Right cardiac atrium (tissue), 5 donors: ENCODE measurements at regions not wholly inside any gene's neighbourhood (a gene's known extent, or its start where the extent isn't known, plus 50 kb on each side); places are given as distances from the start of the nearest gene placed in this dataset.

Experiments used
- ATAC-seq, 2 donors: fragments of 200-7000 bp; cut with Tn5 transposase; one replicate each; pipeline versions ENCODE4 v1.8.0 to v1.9.1; 2020; ENCODE audit warnings: moderate library complexity in 2 of 2, mild to moderate bottlenecking in 1 of 2
- DNase-seq, 3 donors: peaks; one replicate each; pipeline ENCODE4 v3.0.0-alpha.2; 2020
- H3K27ac ChIP-seq: one replicate; pipeline ENCODE4 v1.5.1; 2013; ENCODE audit warnings: mild to moderate bottlenecking, low read length, control low read depth, moderate library complexity
- H3K27me3 ChIP-seq: one replicate; pipeline ENCODE4 v1.6.1; 2013; ENCODE audit not compliant: control insufficient read depth, insufficient read depth
- H3K4me1 ChIP-seq: one replicate; pipeline ENCODE4 v1.6.1; 2013; ENCODE audit warnings: low read length; ENCODE audit not compliant: control insufficient read depth, insufficient read depth
- H3K4me3 ChIP-seq: one replicate; pipeline ENCODE4 v1.5.1; 2013; ENCODE audit warnings: low read length, control low read depth
- H3K9me3 ChIP-seq: one replicate; pipeline ENCODE4 v1.6.1; 2013; ENCODE audit warnings: low read length; ENCODE audit not compliant: control insufficient read depth
- WGBS: extraction: QIAGEN DNeasy Blood & Tissue Kit; methylation state at CpG from one replicate; pipeline ENCODE4 v1.1.7; 2013; 5-methylcytosine and 5-hydroxymethylcytosine counted together
- intact Hi-C, 4 donors: fragments of 100-400 bp; cut with DNase I; formaldehyde crosslinking; loops; one replicate each; pipeline versions ENCODE4 v1.11.0 to v1.14.0; 2022 to 2023
- donor health status: healthy with polysubstance abuse.
- donor health status: DM: no; HTN: yes; CAD: no.
- donor health status: DM: no; HTN: no; CAD: no.
- donor health status: DM: no; HTN: yes; CAD: no; lungs with severe emphysema.
- donor health status: DM: yes; HTN: yes; CAD: no.

DNA sequence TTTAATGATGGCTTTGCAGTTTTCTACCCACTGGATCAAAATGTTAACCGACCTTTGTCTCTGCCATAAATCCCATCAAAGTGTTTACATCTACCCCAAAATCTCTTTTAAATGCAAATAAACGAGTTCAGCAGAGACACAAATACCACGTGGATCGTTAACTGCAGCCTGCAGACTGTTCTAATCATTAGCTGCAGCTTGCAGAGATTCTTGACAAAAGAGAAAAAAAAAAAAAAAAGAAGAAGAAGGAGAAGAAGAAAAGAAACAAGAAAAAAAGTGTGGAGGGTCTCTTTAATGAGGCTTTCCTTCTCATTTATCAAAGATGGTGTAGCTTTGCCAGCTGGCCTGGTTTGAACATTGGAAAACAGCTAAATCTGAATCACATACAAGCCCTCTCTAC is 275.7 kb downstream of the NEDD1 start:
- H3K9me3 ChIP-seq = no peaks in the 10 kb centered on the region
- WGBS = 52% methylated on average over 4 of the region's 4 CpGs
- intact Hi-C loops = no loop called here

DNA sequence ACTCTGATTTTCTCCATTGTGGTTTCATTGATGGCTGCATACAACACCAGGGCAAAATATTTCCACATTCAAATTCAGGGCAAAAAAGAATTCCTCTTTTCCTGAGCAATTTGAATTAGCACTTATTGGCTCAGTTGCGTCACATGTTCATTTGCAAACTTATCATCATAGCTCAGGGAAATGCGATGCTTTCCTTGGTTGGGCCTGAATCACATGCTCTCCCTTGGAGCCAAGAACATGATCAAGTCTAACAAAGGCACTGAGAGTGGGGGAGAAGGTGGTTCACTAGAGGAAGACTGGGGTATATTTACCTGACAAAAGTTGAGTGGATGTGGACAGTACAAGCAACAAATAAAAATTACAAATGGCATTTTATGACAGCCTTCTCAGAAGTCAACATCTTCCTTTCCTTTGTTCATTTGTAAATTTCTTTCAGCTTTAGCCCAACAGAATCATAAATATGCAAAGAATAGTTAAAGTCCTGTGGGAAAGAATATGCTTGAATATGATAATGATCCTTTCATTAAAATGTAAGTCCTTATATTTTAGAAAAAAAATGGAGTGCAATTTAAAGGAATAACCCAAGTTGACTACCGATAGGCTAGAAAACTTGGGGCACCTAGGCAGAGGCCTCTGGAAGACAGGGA is 277.2 kb downstream of the NEDD1 start:
- intact Hi-C loops = no loop called here
- H3K4me1 ChIP-seq = no peaks in the 10 kb centered on the region
- no peak for ATAC-seq
- WGBS = 96% methylated on average over 3 of the region's 3 CpGs
- DNase-seq = no peak
- no peaks in the 10 kb centered on the region for H3K9me3 ChIP-seq
- H3K27ac ChIP-seq = no peak overlapping the region
- no peaks in the 10 kb centered on the region for H3K27me3 ChIP-seq
- H3K4me3 ChIP-seq = no peak overlapping the region

More for the DNA sequence above, 275.7 kb downstream of the NEDD1 start:
- no peak overlapping the region for H3K27ac ChIP-seq
- no peaks in the 10 kb centered on the region for H3K4me1 ChIP-seq
- ATAC-seq = no peak
- no peaks in the 10 kb centered on the region for H3K27me3 ChIP-seq
- no peak for DNase-seq
- no peak overlapping the region for H3K4me3 ChIP-seq

DNA sequence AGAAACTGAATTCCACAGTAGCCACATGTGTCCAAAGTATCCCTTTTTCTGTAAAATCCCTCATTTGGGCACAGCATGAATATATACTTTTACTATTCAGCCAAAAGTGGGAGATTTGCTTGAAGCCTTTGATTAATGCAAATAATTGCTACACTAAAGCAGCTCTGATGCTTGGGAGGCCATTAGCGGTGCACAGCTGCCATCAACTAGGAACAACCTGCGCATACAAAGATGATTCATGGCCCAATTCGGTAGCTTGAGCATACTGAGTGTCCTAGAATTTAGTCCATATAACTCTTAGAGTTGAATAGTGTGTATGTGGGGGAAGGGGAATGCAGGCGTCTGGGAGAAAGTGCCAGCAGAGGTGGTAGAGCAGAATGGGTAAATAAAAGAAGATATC is 277.0 kb upstream of the RMST start:
- Histone ChIP-seq H3K27me3 (no peaks in the 10 kb centered on the region), H3K9me3 (no peaks in the 10 kb centered on the region), H3K4me3 (no peak overlapping the region), H3K4me1 (no peaks in the 10 kb centered on the region), H3K27ac (no peak overlapping the region)
- 89% methylated on average over 4 of the region's 4 CpGs for WGBS
- DNase-seq (no peak), ATAC-seq (no peak)
- intact Hi-C loops = no loop called here

DNA sequence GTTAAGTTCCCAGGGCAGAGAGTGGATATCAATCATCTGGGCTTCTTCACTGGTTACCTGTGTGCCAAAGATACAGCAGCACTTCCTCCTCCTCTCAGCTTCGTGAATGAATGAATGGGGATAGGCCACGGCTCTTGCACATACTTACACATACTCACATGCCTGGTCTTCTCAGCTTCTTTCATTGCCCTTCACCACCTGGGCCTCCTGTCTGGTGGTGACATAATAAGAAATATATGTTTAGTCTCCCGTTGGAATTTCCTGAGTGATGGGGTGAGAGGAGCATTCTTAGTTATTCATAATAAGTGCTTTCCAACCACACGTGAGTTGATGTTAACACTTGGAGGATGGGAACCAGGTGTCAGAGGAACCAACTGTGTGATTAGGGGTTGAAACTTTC is 268.1 kb upstream of the RMST start:
- Histone ChIP-seq H3K27ac (no peak overlapping the region), H3K4me1 (no peaks in the 10 kb centered on the region), H3K9me3 (no peaks in the 10 kb centered on the region), H3K4me3 (no peak overlapping the region), H3K27me3 (no peaks in the 10 kb centered on the region)
- ATAC-seq (no peak), DNase-seq (no peak)
- 70% methylated on average over 4 of the region's 4 CpGs for WGBS
- intact Hi-C loops = no loop called here

DNA sequence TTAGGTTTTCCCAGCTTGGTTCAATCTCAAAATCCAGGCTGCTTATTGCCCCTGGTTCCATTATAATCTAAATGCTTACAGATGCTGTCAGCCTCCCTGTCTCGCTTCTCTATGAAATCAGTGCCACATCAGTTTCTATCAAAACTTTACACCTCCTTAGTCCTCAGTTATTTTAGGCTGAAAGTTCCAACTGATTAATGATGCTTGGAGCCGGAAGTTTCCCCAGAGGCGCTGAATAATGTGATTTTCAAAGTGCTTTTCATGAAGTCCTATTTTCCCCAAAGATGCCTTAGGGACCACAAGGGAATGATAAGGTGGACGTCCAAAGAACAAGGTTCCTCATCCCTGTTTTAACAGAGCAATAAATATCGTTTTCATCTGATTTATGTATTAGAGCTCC is 262.4 kb upstream of the RMST start:
- ATAC-seq = no peak
- H3K9me3 ChIP-seq = peaks cover 1% of the 10 kb centered on the region
- WGBS = 63% methylated on average over 5 of the region's 5 CpGs

DNA sequence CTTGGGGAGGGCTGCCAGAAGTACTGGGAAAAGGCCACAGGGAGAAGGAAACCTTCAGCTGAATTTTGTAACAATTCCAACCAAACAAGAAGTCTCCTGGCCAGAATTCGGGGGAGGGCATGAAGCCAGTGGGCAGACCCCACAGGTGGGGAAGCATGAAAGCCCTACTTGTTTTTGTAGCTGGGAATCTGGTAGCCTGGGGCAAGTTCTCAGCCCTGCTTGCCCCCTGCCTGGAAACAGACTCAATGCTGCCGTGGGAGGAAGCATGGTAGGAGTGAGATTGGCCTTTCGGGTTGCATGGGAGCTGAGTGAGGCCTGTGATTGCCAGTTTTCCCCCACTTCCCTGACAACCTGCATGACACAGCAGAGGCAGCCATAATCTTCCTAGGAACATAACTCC is 259.2 kb upstream of the RMST start:
- Histone ChIP-seq H3K4me3 (no peak overlapping the region), H3K4me1 (no peaks in the 10 kb centered on the region), H3K27ac (no peak overlapping the region), H3K9me3 (peaks cover 1% of the 10 kb centered on the region), H3K27me3 (no peaks in the 10 kb centered on the region)
- intact Hi-C loops = no loop called here
- no peak for ATAC-seq
- WGBS = 80% methylated on average over 3 of the region's 3 CpGs
- no peak for DNase-seq

More for the DNA sequence above, 262.4 kb upstream of the RMST start:
- intact Hi-C loops = no loop called here
- H3K4me3 ChIP-seq = no peak overlapping the region
- no peak overlapping the region for H3K27ac ChIP-seq
- DNase-seq = no peak
- H3K27me3 ChIP-seq = no peaks in the 10 kb centered on the region
- no peaks in the 10 kb centered on the region for H3K4me1 ChIP-seq

DNA sequence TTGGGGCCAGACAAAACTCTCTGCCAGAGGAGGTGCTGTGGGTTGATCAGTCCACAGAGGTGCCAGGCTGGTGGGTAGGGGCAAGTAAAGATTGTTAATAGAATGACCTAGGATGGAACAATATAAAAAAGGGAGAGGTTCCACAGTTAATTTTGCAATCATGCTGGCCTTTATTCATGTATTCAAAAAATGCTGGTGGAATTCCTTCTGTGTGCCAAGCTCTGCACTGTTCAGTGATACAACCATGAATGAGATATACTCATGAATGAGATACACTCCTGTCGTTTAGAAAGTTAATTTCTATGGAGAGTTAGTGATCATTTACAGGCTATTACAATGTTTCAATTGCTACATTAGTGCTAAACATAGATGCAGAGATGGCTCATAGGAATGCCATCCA is 252.6 kb upstream of the RMST start:
- Histone ChIP-seq H3K4me3 (no peak overlapping the region), H3K9me3 (no peaks in the 10 kb centered on the region), H3K4me1 (no peaks in the 10 kb centered on the region), H3K27me3 (no peaks in the 10 kb centered on the region), H3K27ac (no peak overlapping the region)
- intact Hi-C loops = no loop called here
- DNase-seq = no peak
- WGBS = 25% methylated on average over 1 of the region's 1 CpG
- ATAC-seq = no peak

DNA sequence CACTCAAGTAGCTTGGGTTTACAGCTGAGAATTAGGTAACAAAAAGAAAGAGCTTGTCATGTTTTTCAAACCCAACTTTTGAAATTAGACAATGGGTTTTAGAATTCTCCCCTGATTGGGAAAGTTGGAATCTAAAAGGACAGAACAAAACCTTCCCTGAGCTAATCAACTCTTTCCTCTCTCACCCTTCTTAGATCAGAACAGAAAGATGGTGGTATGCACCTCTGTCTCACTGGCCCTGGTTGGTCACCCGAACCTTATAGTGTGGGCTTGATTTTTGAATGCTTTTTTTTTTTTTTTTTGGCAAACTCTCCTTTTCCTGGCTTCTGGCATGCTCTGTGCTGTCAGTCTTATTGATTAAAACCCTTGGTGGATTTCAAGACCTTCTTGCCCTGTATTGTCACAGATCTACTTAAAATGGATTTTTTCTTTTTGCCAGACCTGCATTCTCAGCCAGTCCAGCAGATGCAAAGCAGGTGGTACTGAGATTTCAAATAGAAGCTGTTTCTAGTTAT is 251.1 kb upstream of the RMST start:
- H3K4me1 ChIP-seq = no peaks in the 10 kb centered on the region
- no peaks in the 10 kb centered on the region for H3K27me3 ChIP-seq
- no peak overlapping the region for H3K4me3 ChIP-seq
- H3K27ac ChIP-seq = no peak overlapping the region
- H3K9me3 ChIP-seq = no peaks in the 10 kb centered on the region
- WGBS = 52% methylated on average over 1 of the region's 1 CpG
- intact Hi-C loops = no loop called here
- ATAC-seq (no peak), DNase-seq (no peak)

DNA sequence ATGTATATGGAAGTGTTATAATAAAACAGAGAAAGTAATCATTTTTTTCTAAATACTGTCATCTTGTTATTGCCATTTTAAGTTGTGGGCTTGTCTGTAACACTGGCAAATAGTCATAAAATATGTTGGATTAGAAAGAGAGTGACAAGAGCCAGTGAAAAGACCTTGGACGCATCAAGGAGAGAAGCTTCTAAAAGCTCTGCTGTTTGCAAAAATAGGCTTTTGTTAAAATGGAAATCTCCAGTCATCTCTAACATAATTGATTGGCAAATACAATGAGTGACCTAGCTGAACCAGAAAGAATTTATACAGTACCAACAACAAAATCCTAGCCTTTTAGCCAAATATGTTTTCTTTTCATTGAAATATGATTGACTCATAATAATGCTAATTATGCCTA is 245.8 kb upstream of the RMST start:
- Histone ChIP-seq H3K27ac (no peak overlapping the region), H3K4me3 (no peak overlapping the region), H3K9me3 (no peaks in the 10 kb centered on the region), H3K4me1 (no peaks in the 10 kb centered on the region), H3K27me3 (no peaks in the 10 kb centered on the region)
- 74% methylated on average over 1 of the region's 1 CpG for WGBS
- DNase-seq = no peak
- intact Hi-C loops = no loop called here
- no peak for ATAC-seq

DNA sequence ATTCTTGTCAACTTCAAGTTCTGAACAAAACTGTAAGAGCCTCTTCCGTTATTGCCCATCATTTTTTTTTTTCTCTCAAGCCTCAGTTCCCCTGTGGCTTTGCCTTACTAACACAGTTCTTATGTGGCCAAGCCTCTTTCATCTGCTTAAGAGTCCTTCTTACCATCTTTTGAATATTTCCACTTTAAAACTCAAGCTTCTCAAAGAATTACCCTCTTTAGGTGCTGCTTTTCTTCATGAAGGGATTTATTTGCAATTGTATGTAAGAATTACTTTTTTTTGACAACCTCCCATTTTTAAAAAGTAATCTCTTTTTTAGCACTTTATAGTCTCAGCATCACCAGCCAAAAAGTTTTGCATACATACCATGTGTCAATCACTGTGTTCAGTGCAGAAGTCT is 240.2 kb upstream of the RMST start:
- H3K4me3 ChIP-seq = no peak overlapping the region
- no peak overlapping the region for H3K27ac ChIP-seq
- WGBS = 81% methylated on average over 1 of the region's 1 CpG
- intact Hi-C loops = no loop called here
- H3K27me3 ChIP-seq = no peaks in the 10 kb centered on the region
- H3K9me3 ChIP-seq = no peaks in the 10 kb centered on the region
- H3K4me1 ChIP-seq = no peaks in the 10 kb centered on the region
- no peak for DNase-seq
- ATAC-seq = no peak

DNA sequence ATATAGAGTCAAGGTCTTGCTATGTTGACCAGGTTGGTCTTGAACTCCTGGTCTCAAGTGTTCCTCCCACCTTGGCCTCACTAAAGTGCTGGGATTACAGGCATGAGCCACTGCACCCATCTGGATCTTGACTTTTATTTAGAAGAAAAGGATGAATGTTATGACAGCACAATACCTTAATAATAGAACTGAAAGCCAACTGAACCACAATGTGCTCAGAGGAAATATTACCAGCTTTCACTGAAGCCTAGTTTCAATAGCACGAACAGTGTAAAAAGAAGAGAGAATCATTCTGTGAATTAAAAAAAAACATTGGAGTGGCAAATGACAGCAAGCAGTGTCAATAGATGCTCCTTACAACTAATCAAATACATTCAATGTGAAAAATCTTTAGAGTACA is 239.2 kb upstream of the RMST start:
- H3K4me3 ChIP-seq = no peak overlapping the region
- DNase-seq (no peak), ATAC-seq (no peak)
- no peaks in the 10 kb centered on the region for H3K4me1 ChIP-seq
- H3K27ac ChIP-seq = no peak overlapping the region
- intact Hi-C loops = no loop called here
- WGBS = 72% methylated on average over 1 of the region's 1 CpG
- H3K27me3 ChIP-seq = no peaks in the 10 kb centered on the region
- no peaks in the 10 kb centered on the region for H3K9me3 ChIP-seq

DNA sequence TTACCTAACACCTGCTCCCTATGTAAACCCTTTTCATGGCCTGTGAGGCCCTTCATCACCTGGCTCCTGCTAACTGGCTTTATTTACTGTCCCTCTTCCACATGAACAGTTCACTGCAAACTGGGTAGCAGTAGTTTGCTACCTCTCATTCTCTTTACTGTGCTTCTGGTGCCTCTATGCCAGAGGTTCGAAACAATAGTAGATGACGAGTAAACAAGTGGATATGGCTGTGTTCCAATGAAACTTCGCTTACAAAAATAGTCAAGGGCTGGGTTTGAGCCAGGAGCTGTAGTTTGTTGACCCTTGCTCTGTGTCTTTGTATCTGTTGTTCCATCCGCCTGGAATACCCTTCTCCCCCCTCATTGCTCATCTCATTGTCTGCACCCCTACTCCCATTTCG is 233.6 kb upstream of the RMST start:
- H3K9me3 ChIP-seq = no peaks in the 10 kb centered on the region
- no peaks in the 10 kb centered on the region for H3K27me3 ChIP-seq
- H3K4me1 ChIP-seq = no peaks in the 10 kb centered on the region
- 64% methylated on average over 5 of the region's 5 CpGs for WGBS
- intact Hi-C loops = no loop called here
- ATAC-seq (no peak), DNase-seq (no peak)
- no peak overlapping the region for H3K27ac ChIP-seq
- no peak overlapping the region for H3K4me3 ChIP-seq
